Activated naive CD4-positive, alpha-beta T cell treated with anti-CD3 and anti-CD28 coated beads, Interleukin-2, amount 50 U/mL, for 72 hours (primary cell): ENCODE measurements at regions not wholly inside any gene's neighbourhood (a gene's known extent, or its start where the extent isn't known, plus 50 kb on each side); places are given as distances from the start of the nearest gene placed in this dataset.
"Not testable (repeated sequence)": the region's sequence is repeated elsewhere in the genome, so short reads cannot be mapped to it uniquely, and the experiment has no call there.

ENCODE experiments used
- ATAC-seq, 2 donors: fragments of 150-1000 bp; cut with Tn5 transposase; 2 replicates each; pipeline ENCODE4 v1.10.0; 2021; ENCODE audit warnings: mild to moderate bottlenecking in 2 of 2, moderate library complexity in 2 of 2
- DNase-seq, 2 donors: peaks; one replicate each; pipeline ENCODE4 v3.0.0; 2021 to 2022; ENCODE audit warnings: low spot score in 2 of 2
- H3K27ac Mint-ChIP-seq, 2 donors: one replicate each; pipeline ENCODE4 v1.8.0; 2022; ENCODE audit warnings: mild to moderate bottlenecking in 2 of 2, mixed read lengths in 2 of 2
- H3K36me3 Mint-ChIP-seq, 2 donors: one replicate each; pipeline ENCODE4 v1.8.0; 2022; ENCODE audit warnings: mixed read lengths in 2 of 2
- H3K9me3 Mint-ChIP-seq, 2 donors: one replicate each; pipeline ENCODE4 v1.8.0; 2022; ENCODE audit warnings: mixed read lengths in 2 of 2

DNA sequence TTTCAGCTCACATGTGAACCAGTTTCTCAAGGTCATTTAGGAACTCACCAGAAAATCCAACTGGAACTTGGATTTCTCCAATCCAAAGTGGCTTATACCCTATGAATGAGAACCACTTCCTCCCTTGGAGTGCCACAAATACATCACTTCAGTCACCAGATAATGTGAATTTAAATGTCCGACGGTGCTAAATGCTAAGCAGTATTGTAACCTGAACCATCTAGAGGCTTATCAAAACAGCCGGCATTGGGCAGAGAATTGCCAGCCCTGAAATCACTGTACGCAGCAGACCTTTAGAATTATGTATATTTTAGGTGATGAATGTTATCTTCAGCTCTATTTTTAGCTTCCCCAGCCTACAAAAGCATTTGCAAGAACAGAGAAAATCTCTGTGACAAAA, 76.8 kb upstream of the COX20 start:
- peaks cover 0 to 6% of the 10 kb centered on the region in 2 donors for H3K9me3 Mint-ChIP-seq
- ATAC-seq (no peak), DNase-seq (no peak)
- H3K27ac Mint-ChIP-seq = no peak overlapping the region
- peaks cover 0 to 4% of the 10 kb centered on the region in 2 donors for H3K36me3 Mint-ChIP-seq

DNA sequence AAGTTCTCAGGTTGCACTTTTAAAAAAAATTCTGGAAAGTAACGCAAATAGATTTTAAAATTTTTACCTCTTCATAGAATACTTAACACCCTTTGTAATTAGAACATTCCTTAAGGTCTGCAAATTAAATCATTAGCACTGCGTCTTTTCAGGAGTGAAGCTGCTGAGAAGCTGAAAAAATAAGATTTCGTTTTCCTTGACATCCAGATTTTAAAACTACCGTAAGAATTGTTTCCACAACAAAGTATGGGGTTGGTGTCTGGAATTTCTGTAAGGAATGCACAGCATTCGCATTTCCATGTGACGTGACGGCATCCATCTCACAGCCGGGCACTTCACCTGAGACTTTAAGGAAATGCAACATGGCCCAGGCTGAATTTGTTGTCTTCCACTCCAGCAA, 76.3 kb upstream of the COX20 start:
- H3K36me3 Mint-ChIP-seq = peaks cover 0 to 4% of the 10 kb centered on the region in 2 donors
- ATAC-seq = no peak

GRCh38 chr1:244760471-244760870, 75.0 kb upstream of the COX20 start:
- ATAC-seq (no peak), DNase-seq (no peak)
- peaks cover 0 to 4% of the 10 kb centered on the region in 2 donors for H3K36me3 Mint-ChIP-seq
- peaks cover 0 to 6% of the 10 kb centered on the region in 2 donors for H3K9me3 Mint-ChIP-seq
- H3K27ac Mint-ChIP-seq = peak overlapping the region in 1 of 2 donors; percentile 25

More for the DNA sequence above, 76.3 kb upstream of the COX20 start:
- Mint-ChIP-seq H3K27ac (no peak overlapping the region), H3K9me3 (peaks cover 0 to 6% of the 10 kb centered on the region in 2 donors)
- DNase-seq = no peak

- DNase-seq = no peak
- Mint-ChIP-seq H3K27ac (no peak overlapping the region), H3K9me3 (peaks cover 0 to 6% of the 10 kb centered on the region in 2 donors), H3K36me3 (peaks cover 0 to 4% of the 10 kb centered on the region in 2 donors)
- no peak for ATAC-seq
Observed at GRCh38 chr1:244761279-244761678, 74.2 kb upstream of the COX20 start.

DNA sequence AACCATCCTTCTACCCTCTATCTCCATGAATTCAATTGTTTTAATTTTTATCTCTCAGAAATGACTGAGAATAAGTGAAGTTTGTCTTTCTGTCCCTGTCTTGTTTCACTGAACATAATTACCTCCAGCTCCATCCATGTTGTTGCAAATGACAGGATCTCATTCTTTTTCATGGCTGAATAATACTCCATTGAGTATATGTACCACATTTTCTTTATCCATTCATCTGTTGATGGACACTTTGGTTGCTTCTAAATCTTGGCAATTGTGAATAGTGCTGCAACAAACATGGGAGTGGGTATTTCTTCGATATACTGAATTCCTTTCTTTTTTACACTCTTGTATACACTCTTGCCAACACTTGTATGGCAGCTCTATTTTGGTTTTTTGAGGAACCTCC, 72.8 kb upstream of the COX20 start:
- no peak for DNase-seq

GRCh38 chr1:244768186-244768585, 67.3 kb upstream of the COX20 start:
- DNase-seq = no peak
- Mint-ChIP-seq H3K9me3 (no peaks in the 10 kb centered on the region), H3K27ac (peak overlapping the region in 1 of 2 donors; percentile 20), H3K36me3 (no peaks in the 10 kb centered on the region)
- no peak for ATAC-seq

More for the DNA sequence above, 72.8 kb upstream of the COX20 start:
- ATAC-seq = no peak
- Mint-ChIP-seq H3K27ac (no peak overlapping the region), H3K36me3 (peaks cover 0 to 4% of the 10 kb centered on the region in 2 donors), H3K9me3 (peaks cover 0 to 6% of the 10 kb centered on the region in 2 donors)

DNA sequence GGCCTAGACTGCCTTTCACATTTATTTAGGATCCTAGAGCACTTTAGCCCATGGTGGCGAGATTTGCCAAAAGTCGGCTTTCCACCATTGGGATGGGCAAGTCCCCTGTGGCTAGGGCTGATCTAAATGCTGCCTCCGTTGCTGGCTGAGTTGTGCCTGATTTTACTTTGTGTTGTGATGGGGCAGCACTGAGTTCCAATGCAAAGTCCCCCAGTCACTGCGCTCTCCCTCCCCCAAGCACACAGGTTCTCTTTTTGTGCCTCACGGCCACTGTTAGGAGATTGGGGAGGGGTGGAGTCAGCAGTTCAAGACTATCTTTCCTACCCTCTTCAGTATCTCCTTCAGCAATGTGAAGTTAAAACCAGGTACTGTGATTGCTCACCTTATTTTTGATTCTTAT, 66.7 kb upstream of the COX20 start:
- no peak for DNase-seq
- Mint-ChIP-seq H3K27ac (peak overlapping the region in 1 of 2 donors; percentile 20), H3K9me3 (no peaks in the 10 kb centered on the region), H3K36me3 (no peaks in the 10 kb centered on the region)
- ATAC-seq = no peak

- H3K36me3 Mint-ChIP-seq, H3K27ac Mint-ChIP-seq, ATAC-seq, DNase-seq, H3K9me3 Mint-ChIP-seq: not testable (repeated sequence)
Observed at GRCh38 chr1:244770556-244770955, 64.9 kb upstream of the COX20 start.

DNA sequence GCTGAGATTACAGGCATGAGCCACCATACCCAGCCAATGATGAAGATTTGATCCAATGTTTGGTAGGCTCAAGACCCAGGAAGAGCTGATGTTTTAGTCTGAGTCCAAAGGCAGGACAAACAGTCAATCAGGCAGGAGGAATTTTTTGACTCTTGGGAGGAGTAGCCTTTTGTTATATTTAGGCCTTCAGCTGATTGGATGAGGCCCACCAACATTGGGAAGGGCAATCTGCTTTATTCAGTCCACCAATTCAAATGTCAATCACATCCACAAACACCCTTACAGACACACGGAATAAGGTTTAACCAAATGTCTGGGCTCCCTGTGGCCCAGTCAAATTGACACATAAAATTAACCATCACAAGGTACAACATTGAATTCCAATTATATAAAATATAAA, 61.9 kb upstream of the COX20 start:
- DNase-seq (no peak), ATAC-seq (no peak)
- Mint-ChIP-seq H3K36me3 (no peaks in the 10 kb centered on the region), H3K27ac (no peak overlapping the region), H3K9me3 (peaks cover 0 to 2% of the 10 kb centered on the region in 2 donors)

- H3K27ac Mint-ChIP-seq, DNase-seq, H3K9me3 Mint-ChIP-seq, H3K36me3 Mint-ChIP-seq, ATAC-seq: not testable (repeated sequence)
Observed at GRCh38 chr1:244776783-244777182, 58.7 kb upstream of the COX20 start.

GRCh38 chr1:244778344-244778743, 57.1 kb upstream of the COX20 start:
- ATAC-seq (peak; percentile 44 to 54), DNase-seq (no peak)
- Mint-ChIP-seq H3K36me3 (no peaks in the 10 kb centered on the region), H3K27ac (no peak overlapping the region), H3K9me3 (peaks cover 0 to 6% of the 10 kb centered on the region in 2 donors)

- peak in 1 of 2 donors; percentile 37 for ATAC-seq
- H3K27ac Mint-ChIP-seq = no peak overlapping the region
- no peak for DNase-seq
- peaks cover 0 to 6% of the 10 kb centered on the region in 2 donors for H3K9me3 Mint-ChIP-seq
- H3K36me3 Mint-ChIP-seq = no peaks in the 10 kb centered on the region
Observed at GRCh38 chr1:244779410-244779809, 56.0 kb upstream of the COX20 start.

- H3K9me3 Mint-ChIP-seq = peaks cover 0 to 6% of the 10 kb centered on the region in 2 donors
- peak overlapping the region in 1 of 2 donors; percentile 12 for H3K27ac Mint-ChIP-seq
- H3K36me3 Mint-ChIP-seq = no peaks in the 10 kb centered on the region
- DNase-seq (no peak), ATAC-seq (no peak)
Observed at GRCh38 chr1:244780311-244780710, 55.1 kb upstream of the COX20 start.

GRCh38 chr1:244782056-244782455, 53.4 kb upstream of the COX20 start:
- no peaks in the 10 kb centered on the region for H3K36me3 Mint-ChIP-seq
- peaks cover 0 to 6% of the 10 kb centered on the region in 2 donors for H3K9me3 Mint-ChIP-seq
- no peak for ATAC-seq
- H3K27ac Mint-ChIP-seq = no peak overlapping the region
- no peak for DNase-seq

GRCh38 chr1:244783138-244783537, 52.3 kb upstream of the COX20 start:
- peaks cover 0 to 6% of the 10 kb centered on the region in 2 donors for H3K9me3 Mint-ChIP-seq
- no peaks in the 10 kb centered on the region for H3K36me3 Mint-ChIP-seq
- DNase-seq (no peak), ATAC-seq (no peak)
- no peak overlapping the region for H3K27ac Mint-ChIP-seq
